Bronchial epithelial cell (primary cell): ENCODE measurements at regions not wholly inside any gene's neighbourhood (a gene's known extent, or its start where the extent isn't known, plus 50 kb on each side); places are given as distances from the start of the nearest gene placed in this dataset.

Experiments
- DNase-seq: peaks from one replicate; pipeline ENCODE4 v3.0.0-alpha.2; 2010; ENCODE audit warnings: low read depth
- FAIRE-seq: peaks from 2 replicates; lab custom pipeline; 2011; peaks lifted over from hg19 to GRCh38; lab: Jason Lieb, UNC
- H3K27me3 ChIP-seq: 2 replicates; pipeline ENCODE4 v1.5.1; 2011; ENCODE audit warnings: low read length; ENCODE audit not compliant: control insufficient read depth, insufficient read depth
- H3K36me3 ChIP-seq: 2 replicates; pipeline ENCODE4 v1.5.1; 2011; ENCODE audit warnings: low read length; ENCODE audit not compliant: control insufficient read depth, insufficient read depth
- H3K4me3 ChIP-seq: 2 replicates; pipeline ENCODE4 v1.5.1; 2011; ENCODE audit warnings: mild to moderate bottlenecking, low read depth, low read length, control low read depth
- CTCF ChIP-seq: IDR thresholded peaks from 2 replicates; pipeline ENCODE4 v1.5.1; 2011; ENCODE audit warnings: mild to moderate bottlenecking, moderate library complexity, low read length, control low read depth, inconsistent platforms; ENCODE audit not compliant: insufficient read depth, severe bottlenecking

- FAIRE-seq (no peak), DNase-seq (no peak)
- H3K27me3 ChIP-seq, result no peaks in the 10 kb centered on the region
- no peaks in the 10 kb centered on the region for H3K36me3 ChIP-seq
- H3K4me3 ChIP-seq, result no peak overlapping the region
- no peak for TF ChIP-seq CTCF
Measured at GRCh38 chr5:4148009-4148408, 552.4 kb downstream of the IRX1 start.

- no peak for DNase-seq
- TF ChIP-seq CTCF, result no peak
- FAIRE-seq, result no peak
Measured at GRCh38 chr5:4150067-4150466, 554.4 kb downstream of the IRX1 start.

GRCh38 chr5:4156153-4156552, 560.5 kb downstream of the IRX1 start:
- Histone ChIP-seq H3K36me3 (no peaks in the 10 kb centered on the region), H3K4me3 (no peak overlapping the region), H3K27me3 (no peaks in the 10 kb centered on the region)
- no peak for DNase-seq
- no peak for TF ChIP-seq CTCF
- FAIRE-seq, result no peak

More at GRCh38 chr5:4150067-4150466, 554.4 kb downstream of the IRX1 start:
- Histone ChIP-seq H3K27me3 (no peaks in the 10 kb centered on the region), H3K4me3 (no peak overlapping the region), H3K36me3 (no peaks in the 10 kb centered on the region)

- no peak for FAIRE-seq
Measured at GRCh38 chr5:4156889-4157288, 561.3 kb downstream of the IRX1 start.

GRCh38 chr5:4158750-4159447, 563.3 kb downstream of the IRX1 start:
- Histone ChIP-seq H3K36me3 (no peaks in the 10 kb centered on the region), H3K27me3 (no peaks in the 10 kb centered on the region), H3K4me3 (no peak overlapping the region)
- FAIRE-seq (no peak), DNase-seq (no peak)
- TF ChIP-seq CTCF, result no peak

More at GRCh38 chr5:4156889-4157288, 561.3 kb downstream of the IRX1 start:
- peak; percentile 12 for DNase-seq
- H3K27me3 ChIP-seq, result no peaks in the 10 kb centered on the region
- no peaks in the 10 kb centered on the region for H3K36me3 ChIP-seq
- no peak overlapping the region for H3K4me3 ChIP-seq
- TF ChIP-seq CTCF, result no peak

GRCh38 chr5:4159681-4160080, 564.0 kb downstream of the IRX1 start:
- Histone ChIP-seq H3K36me3 (no peaks in the 10 kb centered on the region), H3K4me3 (no peak overlapping the region), H3K27me3 (no peaks in the 10 kb centered on the region)
- FAIRE-seq (no peak), DNase-seq (no peak)
- TF ChIP-seq CTCF, result no peak
